Thyroid gland (tissue), 4 donors: ENCODE measurements at regions not wholly inside any gene's neighbourhood (a gene's known extent, or its start where the extent isn't known, plus 50 kb on each side); places are given as distances from the start of the nearest gene placed in this dataset.

ENCODE experiments used
- DNase-seq, 2 donors: peaks; one replicate each; pipeline ENCODE4 v3.0.0-alpha.2; 2019
- H3K27ac ChIP-seq, 3 donors: fragments of 200-600 bp; sonication (generic); 1 replicate in 2 of 3; 2 replicates in 1 of 3; pipeline ENCODE4 v1.5.1; 2016 to 2019; ENCODE audit warnings: mild to moderate bottlenecking in 1 of 3, moderate library complexity in 1 of 3
- H3K27me3 ChIP-seq: fragments of 200-600 bp; sonication (generic); one replicate; pipeline ENCODE4 v1.5.1; 2019
- H3K36me3 ChIP-seq, 2 donors: fragments of 200-600 bp; sonication (generic); one replicate each; pipeline ENCODE4 v1.5.1; 2016 to 2019
- H3K4me1 ChIP-seq, 2 donors: fragments of 200-600 bp; sonication (generic); one replicate each; pipeline ENCODE4 v1.5.1; 2017 to 2019
- H3K4me3 ChIP-seq, 3 donors: fragments of 200-600 bp; sonication (generic); replicated peaks in 1 of 3; 1 replicate in 2 of 3; 2 replicates in 1 of 3; pipeline ENCODE4 v1.5.1; 2016; ENCODE audit warnings: mild to moderate bottlenecking in 1 of 3
- H3K9me3 ChIP-seq: fragments of 200-600 bp; sonication (generic); one replicate; pipeline ENCODE4 v1.5.1; 2017
- POLR2A ChIP-seq, 2 donors: fragments of 450-650 bp; IDR thresholded peaks; one replicate each; pipeline ENCODE4 v1.6.1; 2017; ENCODE audit warnings: antibody characterized with exemption in 2 of 2, mild to moderate bottlenecking in 2 of 2, moderate library complexity in 1 of 2
- WGBS, 2 donors: methylation state at CpG; one replicate each; pipeline ENCODE4 v1.1.5; 2017; 5-methylcytosine and 5-hydroxymethylcytosine counted together
- intact Hi-C: fragments of 100-400 bp; cut with DNase I; formaldehyde crosslinking; loops from one replicate; pipeline ENCODE4 v1.15.1; 2023
- TF ChIP-seq, protein P1 (sequence below), 6 experiments: fragments of 200-600 bp in 3 of 6; fragments of 450-650 bp in 3 of 6; sonication (generic) in 3 of 6; IDR thresholded peaks; one replicate each; pipeline ENCODE4 v1.5.1; 2016 to 2019; ENCODE audit warnings: antibody characterized with exemption in 6 of 6, mild to moderate bottlenecking in 2 of 6, inconsistent platforms in 1 of 6, moderate library complexity in 1 of 6

DNA sequence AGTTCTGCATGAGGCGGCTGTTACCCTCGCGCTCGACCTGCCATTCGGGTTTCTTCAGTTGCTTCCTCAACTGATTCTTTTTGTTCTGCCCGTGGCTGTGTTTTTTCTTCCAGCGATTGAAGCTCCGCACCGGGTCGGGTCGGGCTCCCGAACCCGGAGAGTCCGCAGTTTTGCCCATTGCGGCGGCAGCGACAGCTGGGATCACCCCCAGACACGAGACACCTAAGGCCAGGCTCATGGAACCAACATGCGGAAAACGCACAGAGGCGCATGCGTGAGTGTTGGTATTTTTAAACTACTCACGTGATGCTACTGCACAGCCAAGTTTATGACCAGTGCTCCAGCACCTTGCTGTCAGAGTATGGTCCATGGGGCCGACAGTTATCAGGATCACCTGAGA is 100.0 kb downstream of the SPATA31D1 start:
- TF ChIP-seq, protein P1, sequence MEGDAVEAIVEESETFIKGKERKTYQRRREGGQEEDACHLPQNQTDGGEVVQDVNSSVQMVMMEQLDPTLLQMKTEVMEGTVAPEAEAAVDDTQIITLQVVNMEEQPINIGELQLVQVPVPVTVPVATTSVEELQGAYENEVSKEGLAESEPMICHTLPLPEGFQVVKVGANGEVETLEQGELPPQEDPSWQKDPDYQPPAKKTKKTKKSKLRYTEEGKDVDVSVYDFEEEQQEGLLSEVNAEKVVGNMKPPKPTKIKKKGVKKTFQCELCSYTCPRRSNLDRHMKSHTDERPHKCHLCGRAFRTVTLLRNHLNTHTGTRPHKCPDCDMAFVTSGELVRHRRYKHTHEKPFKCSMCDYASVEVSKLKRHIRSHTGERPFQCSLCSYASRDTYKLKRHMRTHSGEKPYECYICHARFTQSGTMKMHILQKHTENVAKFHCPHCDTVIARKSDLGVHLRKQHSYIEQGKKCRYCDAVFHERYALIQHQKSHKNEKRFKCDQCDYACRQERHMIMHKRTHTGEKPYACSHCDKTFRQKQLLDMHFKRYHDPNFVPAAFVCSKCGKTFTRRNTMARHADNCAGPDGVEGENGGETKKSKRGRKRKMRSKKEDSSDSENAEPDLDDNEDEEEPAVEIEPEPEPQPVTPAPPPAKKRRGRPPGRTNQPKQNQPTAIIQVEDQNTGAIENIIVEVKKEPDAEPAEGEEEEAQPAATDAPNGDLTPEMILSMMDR (IDR thresholded peaks at IDR 0.05) = no peak
- Histone ChIP-seq H3K27ac (no peak overlapping the region), H3K36me3 (no peaks in the 10 kb centered on the region), H3K4me3 (no peak overlapping the region), H3K9me3 (no peaks in the 10 kb centered on the region), H3K4me1 (no peaks in the 10 kb centered on the region), H3K27me3 (no peaks in the 10 kb centered on the region)
- intact Hi-C loops = no loop called here
- 97% methylated on average over 24 of the region's 24 CpGs for WGBS, 2 donors
- no peak for DNase-seq

DNA sequence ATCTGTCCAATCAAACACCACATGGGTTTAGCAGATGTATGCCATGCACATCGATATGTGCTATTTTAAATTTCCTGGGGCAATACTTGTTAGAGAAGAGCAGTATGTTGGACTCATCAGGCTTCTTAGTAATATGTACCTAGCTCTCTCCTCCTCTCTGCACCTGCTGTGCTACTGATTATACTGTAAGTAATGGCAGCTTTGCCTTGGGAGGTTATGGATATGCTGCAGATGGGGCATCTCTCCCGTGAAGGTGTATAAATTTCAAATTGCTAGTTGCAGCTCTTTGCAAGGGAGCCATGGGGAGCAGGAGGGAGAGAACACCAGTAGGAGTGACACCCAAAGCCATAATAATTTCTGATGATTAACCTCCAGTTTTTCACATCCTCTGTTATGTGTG is 101.5 kb downstream of the SPATA31D1 start:
- no peak for DNase-seq
- no peaks in the 10 kb centered on the region for H3K36me3 ChIP-seq
- no peaks in the 10 kb centered on the region for H3K27me3 ChIP-seq
- 84 to 96% methylated on average over 2 of the region's 2 CpGs for WGBS, 2 donors
- no peaks in the 10 kb centered on the region for H3K4me1 ChIP-seq
- TF ChIP-seq POLR2A (IDR thresholded peaks at IDR 0.05) = no peak
- TF ChIP-seq, protein P1 (IDR thresholded peaks at IDR 0.05) = no peak
- intact Hi-C loops = no loop called here
- H3K4me3 ChIP-seq = no peak overlapping the region
- H3K27ac ChIP-seq = no peak overlapping the region
- no peaks in the 10 kb centered on the region for H3K9me3 ChIP-seq

DNA sequence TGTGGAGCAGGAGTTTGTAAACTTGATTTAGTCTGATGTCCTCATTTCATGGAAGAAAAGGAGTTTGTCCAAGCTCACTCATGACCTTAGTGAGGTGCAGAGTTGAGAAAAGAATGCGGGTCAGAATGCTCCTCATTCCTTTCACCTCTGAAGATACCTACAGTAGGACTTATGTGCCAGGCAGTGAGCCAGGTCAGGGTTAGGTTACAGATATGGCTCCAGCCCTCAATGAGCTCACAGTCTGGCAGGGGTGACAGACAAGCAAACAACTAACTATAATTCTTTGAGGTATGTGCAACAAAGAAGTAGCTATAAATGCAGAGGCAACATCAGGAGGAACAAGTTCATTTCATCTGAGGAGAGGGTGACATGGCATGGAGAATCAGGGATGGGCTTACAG is 102.5 kb downstream of the SPATA31D1 start:
- intact Hi-C loops = no loop called here
- 75 to 85% methylated on average over 1 of the region's 1 CpG for WGBS, 2 donors

DNA sequence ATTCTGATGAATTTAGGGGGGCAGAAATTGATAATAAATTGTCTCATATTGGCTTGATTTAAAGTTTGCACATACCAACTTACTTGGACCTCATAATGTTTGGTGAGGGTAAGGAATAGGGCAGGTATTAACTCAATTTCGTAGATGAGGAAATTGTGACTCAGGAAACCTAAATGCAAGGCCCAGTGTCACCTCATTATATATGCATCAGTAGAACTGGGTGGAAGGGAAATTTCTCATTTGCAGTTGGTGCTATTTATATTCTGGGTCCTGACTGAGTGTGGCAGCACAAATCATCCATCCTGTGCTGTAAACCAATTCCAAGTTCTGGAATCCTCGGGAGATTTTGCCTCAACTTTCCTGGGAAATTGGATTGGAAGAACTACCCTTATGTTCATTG is 103.0 kb downstream of the SPATA31D1 start:
- H3K36me3 ChIP-seq = no peaks in the 10 kb centered on the region
- intact Hi-C loops = no loop called here
- DNase-seq = no peak

More for the DNA sequence above, 102.5 kb downstream of the SPATA31D1 start:
- no peak for DNase-seq
- Histone ChIP-seq H3K27me3 (no peaks in the 10 kb centered on the region), H3K9me3 (no peaks in the 10 kb centered on the region), H3K4me1 (no peaks in the 10 kb centered on the region), H3K4me3 (no peak overlapping the region), H3K36me3 (no peaks in the 10 kb centered on the region), H3K27ac (no peak overlapping the region)
- TF ChIP-seq, protein P1 (IDR thresholded peaks at IDR 0.05) = no peak
- TF ChIP-seq POLR2A (IDR thresholded peaks at IDR 0.05) = no peak

DNA sequence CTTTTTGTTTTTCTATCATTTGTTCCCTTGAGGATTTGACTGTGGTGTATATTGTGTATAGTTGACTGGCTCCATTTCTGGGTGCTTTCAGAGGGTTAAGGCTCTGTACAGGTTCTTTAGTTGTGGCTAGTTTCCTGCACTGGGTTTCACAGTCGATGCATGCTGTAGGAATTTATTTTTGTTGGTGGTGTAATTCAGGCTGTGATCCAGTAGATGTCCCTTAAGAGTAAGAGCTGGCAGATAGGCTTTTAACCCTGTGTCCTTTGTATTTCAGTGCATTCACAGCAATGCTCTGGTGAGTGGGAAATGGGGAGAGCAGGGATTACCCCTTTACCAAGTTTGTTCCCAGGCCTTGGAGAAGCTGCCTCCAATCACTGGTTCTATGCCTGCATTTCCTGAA is 112.9 kb downstream of the SPATA31D1 start:
- TF ChIP-seq, protein P1 (IDR thresholded peaks at IDR 0.05) = no peak
- no peak for TF ChIP-seq POLR2A (IDR thresholded peaks at IDR 0.05)
- DNase-seq = no peak
- no peak overlapping the region for H3K4me3 ChIP-seq
- peaks cover 0 to 4% of the 10 kb centered on the region in 2 donors for H3K4me1 ChIP-seq
- no peaks in the 10 kb centered on the region for H3K27me3 ChIP-seq
- intact Hi-C loops = no loop called here
- no peaks in the 10 kb centered on the region for H3K9me3 ChIP-seq
- H3K27ac ChIP-seq = no peak overlapping the region
- no peaks in the 10 kb centered on the region for H3K36me3 ChIP-seq
- WGBS, 2 donors = 87 to 89% methylated on average over 1 of the region's 1 CpG

More for the DNA sequence above, 103.0 kb downstream of the SPATA31D1 start:
- Histone ChIP-seq H3K27ac (no peak overlapping the region), H3K4me3 (no peak overlapping the region), H3K4me1 (no peaks in the 10 kb centered on the region), H3K9me3 (no peaks in the 10 kb centered on the region), H3K27me3 (no peaks in the 10 kb centered on the region)
- WGBS, 2 donors = 84 to 95% methylated on average over 2 of the region's 2 CpGs
- TF ChIP-seq, protein P1 (IDR thresholded peaks at IDR 0.05) = no peak
- no peak for TF ChIP-seq POLR2A (IDR thresholded peaks at IDR 0.05)
